Peyer's patch (tissue), 4 donors: ENCODE measurements at regions not wholly inside any gene's neighbourhood (a gene's known extent, or its start where the extent isn't known, plus 50 kb on each side); places are given as distances from the start of the nearest gene placed in this dataset.

ENCODE experiments used
- DNase-seq, 3 donors: peaks; one replicate each; pipeline ENCODE4 v3.0.0-alpha.2; 2017 to 2019
- H3K27ac ChIP-seq, 4 donors: fragments of 200-600 bp; sonication (generic); one replicate each; pipeline ENCODE4 v1.5.1; 2016 to 2019
- H3K27me3 ChIP-seq, 2 donors: fragments of 200-600 bp; sonication (generic); one replicate each; pipeline ENCODE4 v1.5.1; 2019
- H3K36me3 ChIP-seq, 3 donors: fragments of 200-600 bp; sonication (generic); one replicate each; pipeline ENCODE4 v1.5.1; 2016 to 2019
- H3K4me1 ChIP-seq, 4 donors: fragments of 200-600 bp; sonication (generic); one replicate each; pipeline ENCODE4 v1.5.1; 2016 to 2019
- H3K4me3 ChIP-seq, 4 donors: fragments of 200-600 bp; sonication (generic); 1 replicate in 3 of 4; 2 replicates in 1 of 4; pipeline ENCODE4 v1.5.1; 2016 to 2019; ENCODE audit warnings: mild to moderate bottlenecking in 1 of 4
- H3K9me3 ChIP-seq, 4 donors: fragments of 200-600 bp; sonication (generic); one replicate each; pipeline ENCODE4 v1.5.1; 2016 to 2019; ENCODE audit warnings: mild to moderate bottlenecking in 1 of 4
- POLR2A ChIP-seq, 2 donors: fragments of 450-650 bp; IDR thresholded peaks; one replicate each; pipeline ENCODE4 v1.5.1; 2017; ENCODE audit warnings: antibody characterized with exemption in 2 of 2, mild to moderate bottlenecking in 2 of 2, moderate library complexity in 2 of 2
- TF ChIP-seq, protein P1 (sequence below), 6 experiments: fragments of 450-650 bp in 4 of 6; fragments of 200-600 bp in 2 of 6; sonication (generic) in 1 of 6; IDR thresholded peaks; one replicate each; pipeline ENCODE4 v1.5.1; 2017 to 2019; ENCODE audit warnings: antibody characterized with exemption in 6 of 6, mild to moderate bottlenecking in 3 of 6, moderate library complexity in 1 of 6

DNA sequence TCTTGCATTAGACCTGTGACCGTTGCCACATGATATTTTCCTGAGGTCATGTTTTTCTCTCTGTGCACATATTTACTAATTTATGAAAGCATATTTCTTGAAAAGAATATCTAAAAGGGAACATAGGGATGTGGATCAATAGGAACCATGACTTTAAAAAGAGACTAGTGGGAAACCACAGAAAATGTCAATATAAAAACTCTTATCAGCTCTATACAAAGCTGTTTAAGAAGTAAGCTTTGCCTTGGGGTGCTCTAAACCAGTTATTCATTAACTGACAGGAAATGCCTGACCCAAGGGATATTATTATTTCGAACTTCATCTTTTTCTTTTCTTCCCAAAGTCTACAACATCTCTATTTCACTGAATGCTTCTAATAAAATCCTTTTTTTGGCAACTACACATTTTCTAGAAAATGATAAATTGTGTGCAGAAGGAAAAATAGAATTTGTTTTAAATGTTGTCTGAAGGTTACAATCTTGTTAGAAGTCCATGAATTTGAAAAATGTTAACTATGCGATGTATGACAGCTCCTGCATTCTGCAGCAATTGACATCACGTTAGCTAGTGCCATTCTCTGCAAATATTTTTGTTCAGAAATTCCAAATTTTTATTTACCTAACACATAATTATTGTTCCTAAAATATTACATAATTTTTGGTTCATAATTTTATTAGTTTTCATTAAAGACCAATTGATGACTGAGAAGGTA, 345.0 kb downstream of the SLC16A7 start:
- no peak for DNase-seq
- Histone ChIP-seq H3K9me3 (no peaks in the 10 kb centered on the region), H3K36me3 (no peaks in the 10 kb centered on the region), H3K27me3 (no peaks in the 10 kb centered on the region), H3K4me3 (no peak overlapping the region), H3K27ac (no peak overlapping the region), H3K4me1 (no peaks in the 10 kb centered on the region)
- TF ChIP-seq POLR2A (IDR thresholded peaks at IDR 0.05), result no peak
- TF ChIP-seq, protein P1, sequence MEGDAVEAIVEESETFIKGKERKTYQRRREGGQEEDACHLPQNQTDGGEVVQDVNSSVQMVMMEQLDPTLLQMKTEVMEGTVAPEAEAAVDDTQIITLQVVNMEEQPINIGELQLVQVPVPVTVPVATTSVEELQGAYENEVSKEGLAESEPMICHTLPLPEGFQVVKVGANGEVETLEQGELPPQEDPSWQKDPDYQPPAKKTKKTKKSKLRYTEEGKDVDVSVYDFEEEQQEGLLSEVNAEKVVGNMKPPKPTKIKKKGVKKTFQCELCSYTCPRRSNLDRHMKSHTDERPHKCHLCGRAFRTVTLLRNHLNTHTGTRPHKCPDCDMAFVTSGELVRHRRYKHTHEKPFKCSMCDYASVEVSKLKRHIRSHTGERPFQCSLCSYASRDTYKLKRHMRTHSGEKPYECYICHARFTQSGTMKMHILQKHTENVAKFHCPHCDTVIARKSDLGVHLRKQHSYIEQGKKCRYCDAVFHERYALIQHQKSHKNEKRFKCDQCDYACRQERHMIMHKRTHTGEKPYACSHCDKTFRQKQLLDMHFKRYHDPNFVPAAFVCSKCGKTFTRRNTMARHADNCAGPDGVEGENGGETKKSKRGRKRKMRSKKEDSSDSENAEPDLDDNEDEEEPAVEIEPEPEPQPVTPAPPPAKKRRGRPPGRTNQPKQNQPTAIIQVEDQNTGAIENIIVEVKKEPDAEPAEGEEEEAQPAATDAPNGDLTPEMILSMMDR (IDR thresholded peaks at IDR 0.05), result no peak

DNA sequence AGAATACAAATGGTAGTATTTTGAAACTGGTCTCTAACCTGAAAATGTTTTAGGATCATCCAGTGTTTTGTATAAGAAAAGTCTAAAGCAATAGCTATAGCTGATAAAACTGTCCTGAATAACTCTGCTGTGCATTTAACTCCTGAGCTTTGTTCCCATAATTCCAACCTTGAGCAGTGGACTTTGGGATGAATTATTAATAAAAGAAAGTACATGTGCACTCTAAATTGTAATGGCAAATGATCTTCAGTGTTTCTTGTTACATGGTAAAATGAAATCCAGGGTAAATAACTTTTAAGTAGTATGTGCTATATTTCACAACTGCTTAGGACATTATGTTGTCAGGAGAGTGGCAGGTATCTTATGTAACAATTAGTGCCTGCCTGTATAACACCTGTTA, 345.6 kb downstream of the SLC16A7 start:
- no peaks in the 10 kb centered on the region for H3K36me3 ChIP-seq
- H3K27me3 ChIP-seq, result no peaks in the 10 kb centered on the region
- no peak overlapping the region for H3K27ac ChIP-seq
- H3K4me3 ChIP-seq, result no peak overlapping the region
- DNase-seq, result no peak
- H3K4me1 ChIP-seq, result no peaks in the 10 kb centered on the region
- H3K9me3 ChIP-seq, result no peaks in the 10 kb centered on the region
- no peak for TF ChIP-seq POLR2A (IDR thresholded peaks at IDR 0.05)
- TF ChIP-seq, protein P1 (IDR thresholded peaks at IDR 0.05), result no peak

DNA sequence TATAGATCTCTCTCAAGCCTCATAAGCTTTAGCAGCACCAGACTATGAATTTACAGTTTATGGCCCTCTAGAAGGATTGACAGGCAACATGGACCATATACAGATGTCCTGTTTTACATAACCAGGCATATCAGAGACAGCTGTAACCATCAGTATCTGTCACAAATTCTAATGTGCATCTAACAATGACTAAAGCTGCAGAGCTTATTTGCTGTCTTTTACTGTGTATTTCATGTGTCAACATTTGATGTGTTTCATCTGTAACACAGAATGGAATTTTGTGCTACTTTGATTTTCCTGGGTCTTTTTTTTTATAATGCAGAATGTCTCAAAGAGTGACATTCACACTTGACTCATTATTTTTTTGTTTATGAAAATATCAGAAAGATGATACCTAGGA, 348.3 kb downstream of the SLC16A7 start:
- Histone ChIP-seq H3K27me3 (no peaks in the 10 kb centered on the region), H3K4me1 (no peaks in the 10 kb centered on the region), H3K27ac (no peak overlapping the region), H3K36me3 (no peaks in the 10 kb centered on the region), H3K4me3 (no peak overlapping the region), H3K9me3 (no peaks in the 10 kb centered on the region)
- no peak for DNase-seq
- TF ChIP-seq, protein P1 (IDR thresholded peaks at IDR 0.05), result no peak
- no peak for TF ChIP-seq POLR2A (IDR thresholded peaks at IDR 0.05)

DNA sequence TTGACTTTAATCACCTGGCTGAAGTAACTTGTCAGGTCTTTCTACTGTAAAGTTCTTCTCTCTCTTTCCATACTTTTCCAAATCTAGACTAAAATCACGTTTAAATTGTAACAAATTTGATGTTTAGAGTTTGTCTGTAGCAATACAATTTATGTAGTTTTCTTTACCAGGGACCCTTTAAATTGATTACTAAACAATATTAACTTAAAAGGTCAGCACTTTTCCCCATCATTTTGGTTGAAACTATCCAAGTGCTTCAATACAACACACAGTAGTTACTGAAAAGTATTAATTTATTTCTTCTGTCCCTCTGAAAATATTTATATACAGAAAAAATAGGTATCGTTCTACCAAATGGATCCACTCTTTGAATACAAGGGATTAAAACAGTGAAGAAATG, 350.8 kb downstream of the SLC16A7 start:
- Histone ChIP-seq H3K4me1 (no peaks in the 10 kb centered on the region), H3K9me3 (no peaks in the 10 kb centered on the region), H3K36me3 (no peaks in the 10 kb centered on the region), H3K27me3 (no peaks in the 10 kb centered on the region), H3K27ac (no peak overlapping the region), H3K4me3 (no peak overlapping the region)
- no peak for TF ChIP-seq POLR2A (IDR thresholded peaks at IDR 0.05)
- TF ChIP-seq, protein P1 (IDR thresholded peaks at IDR 0.05), result no peak
- no peak for DNase-seq

DNA sequence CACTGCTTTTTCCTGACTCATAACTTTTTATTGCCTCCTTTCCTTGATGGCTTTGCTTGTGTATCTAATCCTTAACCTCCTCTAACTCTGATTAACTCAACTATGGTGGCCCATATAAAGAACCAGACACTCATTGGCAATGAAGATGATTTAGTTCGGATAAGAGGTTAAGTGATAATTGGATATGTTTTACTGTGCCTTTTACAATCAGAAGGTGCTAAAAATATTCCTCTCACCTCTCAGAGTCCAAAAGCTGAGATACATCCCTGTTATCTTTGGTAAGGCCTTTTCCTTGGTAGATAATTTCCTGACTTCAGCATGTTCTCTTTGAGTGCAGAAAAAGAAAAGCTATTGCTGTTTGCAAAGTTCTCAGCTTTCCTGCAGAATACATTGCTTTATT, 367.7 kb downstream of the SLC16A7 start:
- Histone ChIP-seq H3K9me3 (no peaks in the 10 kb centered on the region), H3K27ac (no peak overlapping the region), H3K27me3 (no peaks in the 10 kb centered on the region), H3K4me3 (no peak overlapping the region), H3K4me1 (no peaks in the 10 kb centered on the region), H3K36me3 (no peaks in the 10 kb centered on the region)
- DNase-seq, result no peak
- TF ChIP-seq, protein P1 (IDR thresholded peaks at IDR 0.05), result no peak

DNA sequence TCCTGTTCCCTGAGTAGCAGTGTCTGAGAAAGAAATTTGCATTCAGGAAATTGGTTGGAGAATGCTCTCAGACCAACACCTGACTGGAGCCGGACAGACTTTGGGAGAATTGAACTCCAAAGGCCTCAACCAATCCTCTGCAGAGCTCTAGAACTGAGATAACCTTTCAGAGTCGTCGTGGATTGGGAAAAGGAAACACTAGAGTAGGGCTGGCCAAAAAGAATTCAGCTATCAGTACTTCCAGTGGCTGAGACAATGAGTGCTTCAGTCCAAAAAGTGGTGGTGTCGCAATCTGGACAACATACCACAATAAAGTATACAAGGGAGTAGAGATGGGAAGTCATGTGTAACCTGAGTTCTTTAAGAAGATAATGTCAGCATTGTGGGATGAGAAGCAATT, 377.1 kb downstream of the SLC16A7 start:
- Histone ChIP-seq H3K4me1 (no peaks in the 10 kb centered on the region), H3K4me3 (no peak overlapping the region), H3K27ac (no peak overlapping the region), H3K9me3 (no peaks in the 10 kb centered on the region), H3K36me3 (no peaks in the 10 kb centered on the region), H3K27me3 (no peaks in the 10 kb centered on the region)
- TF ChIP-seq, protein P1 (IDR thresholded peaks at IDR 0.05), result no peak
- TF ChIP-seq POLR2A (IDR thresholded peaks at IDR 0.05), result no peak
- no peak for DNase-seq
